HG03159 (cell line): ENCODE measurements at regions not wholly inside any gene's neighbourhood (a gene's known extent, or its start where the extent isn't known, plus 50 kb on each side); places are given as distances from the start of the nearest gene placed in this dataset.
A peak's percentile ranks its signal among the peaks of the same experiment; 100 is the strongest.

Experiments
- ATAC-seq: cut with Tn5 transposase; IDR thresholded peaks from one replicate; pipeline ENCODE4 v1.9.1; 2021; ENCODE audit warnings: mild to moderate bottlenecking, moderate library complexity; ENCODE audit not compliant: unreplicated experiment

GRCh38 chr9:23941051-23941450 lies 115.0 kb upstream of the ELAVL2 start:
- no peak for ATAC-seq

- no peak for ATAC-seq
These were observed 112.9 kb upstream of the ELAVL2 start for GRCh38 chr9:23938908-23939307.

DNA sequence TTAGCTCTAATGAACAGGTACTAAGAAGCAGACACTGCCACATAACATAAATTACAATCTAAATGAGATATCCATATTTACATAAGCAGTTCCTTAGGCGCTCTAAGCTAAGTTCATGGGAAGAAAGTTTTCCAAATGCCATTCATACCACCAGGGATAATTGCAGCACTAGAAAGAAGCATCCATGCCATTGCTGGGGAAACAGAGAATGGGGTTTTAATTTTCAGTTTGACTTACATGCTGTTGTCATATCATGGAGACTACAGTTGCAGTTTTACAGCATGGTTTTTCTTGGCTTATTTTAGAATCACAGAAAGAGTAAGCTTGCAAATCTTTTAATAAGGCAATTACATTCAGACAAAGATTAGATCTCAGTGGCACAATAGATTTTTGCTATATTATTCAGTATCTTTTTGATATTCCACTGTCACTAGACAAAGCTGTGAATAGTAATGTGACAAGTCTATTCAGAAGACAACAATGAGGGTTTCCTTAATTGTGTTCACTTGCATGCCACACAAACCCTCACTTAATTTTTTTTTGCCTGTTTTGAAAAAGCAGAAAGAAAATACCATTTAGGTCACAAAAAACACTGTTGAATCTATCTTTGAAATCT lies 108.4 kb upstream of the ELAVL2 start:
- no peak for ATAC-seq

GRCh38 chr9:23933348-23933747 lies 107.3 kb upstream of the ELAVL2 start:
- no peak for ATAC-seq

- peak; percentile 77 for ATAC-seq
These were observed 100.3 kb upstream of the ELAVL2 start for GRCh38 chr9:23926368-23926767.

DNA sequence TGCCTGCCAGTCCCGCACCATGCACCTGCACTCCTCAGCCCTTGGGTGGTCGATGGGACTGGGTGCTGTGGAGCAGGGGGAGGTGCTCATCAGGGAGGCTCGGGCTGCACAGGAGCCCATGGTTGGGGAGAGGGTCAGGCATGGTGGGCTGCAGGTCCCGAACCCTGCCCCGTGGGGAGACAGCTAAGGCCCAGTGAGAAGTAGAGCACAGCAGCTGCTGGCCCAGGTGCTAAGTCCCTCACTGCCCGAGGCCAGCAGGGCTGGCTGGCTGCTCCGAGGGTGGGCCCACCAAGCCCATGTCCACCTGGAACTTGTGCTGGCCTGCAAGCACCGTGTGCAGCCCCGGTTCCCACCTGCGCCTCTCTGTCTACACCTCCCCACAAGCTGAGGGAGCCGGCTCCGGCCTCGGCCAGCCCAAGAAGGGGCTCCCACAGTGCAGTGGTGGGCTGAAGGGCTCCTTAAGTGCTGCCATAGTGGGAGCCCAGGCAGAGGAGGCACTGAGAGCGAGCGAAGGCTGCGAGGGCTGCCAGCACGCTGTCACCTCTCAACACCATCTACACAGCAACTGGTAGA lies 88.5 kb upstream of the ELAVL2 start:
- ATAC-seq = no peak

- no peak for ATAC-seq
These were observed 81.3 kb upstream of the ELAVL2 start for GRCh38 chr9:23907343-23907742.

DNA sequence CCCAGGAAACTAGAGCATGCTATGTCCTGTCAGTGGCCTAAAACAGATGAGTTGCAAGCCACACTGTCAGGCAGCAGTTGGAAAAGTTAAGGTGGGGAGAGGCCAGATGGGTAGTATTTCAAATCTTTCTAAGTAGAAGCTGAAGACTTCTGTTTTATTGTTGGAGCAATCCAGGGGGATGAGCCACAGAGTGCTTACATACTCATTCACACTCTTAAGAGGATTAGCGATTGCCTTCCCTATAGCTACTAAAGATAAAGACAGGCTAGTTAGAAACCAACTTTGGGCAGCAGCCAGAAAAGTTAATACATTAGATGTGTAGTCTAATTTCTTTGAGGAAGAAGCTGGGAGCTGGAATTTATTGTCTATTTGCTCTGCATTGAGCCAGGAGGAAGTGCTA lies 61.7 kb upstream of the ELAVL2 start:
- no peak for ATAC-seq
